ENCODE measurements at regions not wholly inside any gene's neighbourhood (a gene's known extent, or its start where the extent isn't known, plus 50 kb on each side); places are given as distances from the start of the nearest gene placed in this dataset.

GRCh38 chr2:128404709-128405466 is 86.2 kb upstream of the HS6ST1 start:
- intact Hi-C loops (cut with DNase I) = no loop called here
- ATAC-seq (peak in 3 of 4 donors; percentile 45 to 78 (median 51)), DNase-seq (peak in 2 of 6 donors; percentile 3 to 41), FAIRE-seq (no peak)
- Histone ChIP-seq H3K4me3 (no peak overlapping the region), H3K36me3 (no peaks in the 10 kb centered on the region), H3K9me3 (no peaks in the 10 kb centered on the region), H3K27me3 (no peaks in the 10 kb centered on the region), H3K27ac (peak overlapping the region in 2 of 4 donors; percentile 59 to 71), H3K4me1 (no peaks in the 10 kb centered on the region)
- TF ChIP-seq, protein P1, sequence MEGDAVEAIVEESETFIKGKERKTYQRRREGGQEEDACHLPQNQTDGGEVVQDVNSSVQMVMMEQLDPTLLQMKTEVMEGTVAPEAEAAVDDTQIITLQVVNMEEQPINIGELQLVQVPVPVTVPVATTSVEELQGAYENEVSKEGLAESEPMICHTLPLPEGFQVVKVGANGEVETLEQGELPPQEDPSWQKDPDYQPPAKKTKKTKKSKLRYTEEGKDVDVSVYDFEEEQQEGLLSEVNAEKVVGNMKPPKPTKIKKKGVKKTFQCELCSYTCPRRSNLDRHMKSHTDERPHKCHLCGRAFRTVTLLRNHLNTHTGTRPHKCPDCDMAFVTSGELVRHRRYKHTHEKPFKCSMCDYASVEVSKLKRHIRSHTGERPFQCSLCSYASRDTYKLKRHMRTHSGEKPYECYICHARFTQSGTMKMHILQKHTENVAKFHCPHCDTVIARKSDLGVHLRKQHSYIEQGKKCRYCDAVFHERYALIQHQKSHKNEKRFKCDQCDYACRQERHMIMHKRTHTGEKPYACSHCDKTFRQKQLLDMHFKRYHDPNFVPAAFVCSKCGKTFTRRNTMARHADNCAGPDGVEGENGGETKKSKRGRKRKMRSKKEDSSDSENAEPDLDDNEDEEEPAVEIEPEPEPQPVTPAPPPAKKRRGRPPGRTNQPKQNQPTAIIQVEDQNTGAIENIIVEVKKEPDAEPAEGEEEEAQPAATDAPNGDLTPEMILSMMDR (IDR thresholded peaks at IDR 0.05) = no peak
- 84 to 85% methylated on average over 11 of the region's 11 CpGs for whole genome bisulfite sequencing, 2 donors

GRCh38 chr2:128405467-128405900 is 86.8 kb upstream of the HS6ST1 start:
- DNase-seq (peak in 2 of 6 donors; percentile 3 to 44), ATAC-seq (no peak), FAIRE-seq (no peak)
- Histone ChIP-seq H3K36me3 (no peaks in the 10 kb centered on the region), H3K27ac (peak overlapping the region in 2 of 4 donors; percentile 59 to 71), H3K4me3 (no peak overlapping the region), H3K27me3 (no peaks in the 10 kb centered on the region), H3K4me1 (no peaks in the 10 kb centered on the region), H3K9me3 (no peaks in the 10 kb centered on the region)
- intact Hi-C loops (cut with DNase I) = no loop called here
- TF ChIP-seq, protein P1 (IDR thresholded peaks at IDR 0.05) = no peak
- 83 to 91% methylated on average over 5 of the region's 5 CpGs for WGBS, 2 donors

DNA sequence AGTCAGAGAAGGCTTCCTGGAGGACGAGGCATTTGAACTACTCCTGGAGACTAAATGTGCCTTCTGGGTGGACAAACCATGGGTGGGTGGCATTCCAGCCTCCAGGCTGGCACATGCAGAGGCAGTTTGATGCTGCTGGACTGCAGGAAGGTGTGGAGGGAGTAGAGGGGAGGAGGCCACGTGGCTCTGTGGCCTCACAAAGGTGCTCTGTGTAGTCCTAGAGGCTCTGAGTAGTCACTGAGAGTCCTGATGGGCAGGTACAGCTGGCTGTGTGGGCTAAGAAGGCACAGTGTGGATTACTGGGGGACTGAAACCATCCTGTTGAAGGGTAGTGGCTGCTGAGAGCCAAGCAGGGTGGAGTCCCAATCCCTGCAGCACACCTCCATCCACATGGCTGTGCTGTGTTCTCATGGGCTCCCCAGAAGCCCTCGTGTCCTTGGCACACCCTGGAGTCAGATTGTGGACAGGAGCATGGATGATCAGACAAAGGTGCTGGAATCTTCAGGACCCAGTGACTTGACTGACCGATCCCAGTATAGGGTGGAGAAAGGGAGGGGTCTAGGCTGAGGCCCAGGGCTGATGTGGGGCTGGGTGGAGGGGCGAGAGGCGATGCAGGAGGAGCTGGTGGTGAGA is 87.4 kb upstream of the HS6ST1 start:
- no peaks in the 10 kb centered on the region for H3K36me3 ChIP-seq
- intact Hi-C loops (cut with DNase I) = no loop called here
- TF ChIP-seq, protein P1 (IDR thresholded peaks at IDR 0.05) = no peak
- H3K4me1 ChIP-seq = no peaks in the 10 kb centered on the region
- FAIRE-seq = no peak
- peak; percentile 17 to 52 (median 36) for ATAC-seq
- no peaks in the 10 kb centered on the region for H3K9me3 ChIP-seq
- 78 to 81% methylated on average over 6 of the region's 6 CpGs for WGBS, 2 donors
- no peak overlapping the region for H3K4me3 ChIP-seq
- DNase-seq = peak in 2 of 6 donors; percentile 9 to 36
- H3K27me3 ChIP-seq = no peaks in the 10 kb centered on the region
- H3K27ac ChIP-seq = peak overlapping the region in 2 of 4 donors; percentile 59 to 71

- DNase-seq = peak in 3 of 6 donors; percentile 33 to 53 (median 42)
- intact Hi-C loops (cut with DNase I) = no loop called here
- TF ChIP-seq, protein P1 (IDR thresholded peaks at IDR 0.05) = no peak
- FAIRE-seq = no peak
- H3K27ac ChIP-seq = peak overlapping the region in 2 of 4 donors; percentile 59 to 71
- no peaks in the 10 kb centered on the region for H3K4me1 ChIP-seq
- no peaks in the 10 kb centered on the region for H3K9me3 ChIP-seq
- peak; percentile 31 to 73 (median 48) for ATAC-seq
- no peak overlapping the region for H3K4me3 ChIP-seq
- H3K27me3 ChIP-seq = no peaks in the 10 kb centered on the region
- 71 to 77% methylated on average over 18 of the region's 18 CpGs for WGBS, 2 donors
- H3K36me3 ChIP-seq = no peaks in the 10 kb centered on the region
Observed at GRCh38 chr2:128406736-128407554, 88.3 kb upstream of the HS6ST1 start.

Measured in pancreas (tissue), 10 donors.